Upper lobe of left lung (tissue), 4 donors: ENCODE measurements at regions not wholly inside any gene's neighbourhood (a gene's known extent, or its start where the extent isn't known, plus 50 kb on each side); places are given as distances from the start of the nearest gene placed in this dataset.

Experiments used
- CTCF ChIP-seq, 6 experiments: fragments of 450-650 bp in 4 of 6; fragments of 200-600 bp in 2 of 6; sonication (generic) in 2 of 6; IDR thresholded peaks; one replicate each; pipeline ENCODE4 v1.5.1; 2016 to 2019; ENCODE audit warnings: antibody characterized with exemption in 6 of 6
- POLR2AphosphoS5 ChIP-seq, 2 donors: sonication (generic); formaldehyde crosslinking; IDR thresholded peaks; one replicate each; pipeline ENCODE4 v1.5.1; 2017; ENCODE audit warnings: antibody characterized with exemption in 2 of 2

GRCh38 chr1:37094302-37094701 is 60.0 kb upstream of the GRIK3 start:
- TF ChIP-seq CTCF (IDR thresholded peaks at IDR 0.05), result no peak
- TF ChIP-seq POLR2AphosphoS5 (IDR thresholded peaks at IDR 0.05), result no peak
